ENCODE measurements at regions not wholly inside any gene's neighbourhood (a gene's known extent, or its start where the extent isn't known, plus 50 kb on each side); places are given as distances from the start of the nearest gene placed in this dataset.
"Not testable (repeated sequence)": the region's sequence is repeated elsewhere in the genome, so short reads cannot be mapped to it uniquely, and the experiment has no call there.

GRCh38 chr4:114137984-114138383 lies 158.5 kb upstream of the ARSJ start:
- H3K9me2 ChIP-seq (ENCODE audit: insufficient read depth), result no peaks in the 10 kb centered on the region
- H2AFZ ChIP-seq, result no peak overlapping the region
- intact Hi-C loops (cut with micrococcal nuclease; ENCODE audit: unreplicated experiment), result no loop called here
- no peak overlapping the region for H3K4me2 ChIP-seq
- no peak for DNase-seq
- H3K79me2 ChIP-seq (ENCODE audit: low read depth), result no peaks in the 10 kb centered on the region
- BruUV-seq (replicated peaks), result no TSS peak
- no peaks in the 10 kb centered on the region for H3K27me3 ChIP-seq (ENCODE audit: insufficient read depth, low read depth)
- no peaks in the 10 kb centered on the region for H3K4me1 ChIP-seq (replicated peaks; ENCODE audit: insufficient read depth)
- POLR2A ChIA-PET (ENCODE audit: unreplicated experiment), result no interaction called here
- TF ChIP-seq, protein P1, sequence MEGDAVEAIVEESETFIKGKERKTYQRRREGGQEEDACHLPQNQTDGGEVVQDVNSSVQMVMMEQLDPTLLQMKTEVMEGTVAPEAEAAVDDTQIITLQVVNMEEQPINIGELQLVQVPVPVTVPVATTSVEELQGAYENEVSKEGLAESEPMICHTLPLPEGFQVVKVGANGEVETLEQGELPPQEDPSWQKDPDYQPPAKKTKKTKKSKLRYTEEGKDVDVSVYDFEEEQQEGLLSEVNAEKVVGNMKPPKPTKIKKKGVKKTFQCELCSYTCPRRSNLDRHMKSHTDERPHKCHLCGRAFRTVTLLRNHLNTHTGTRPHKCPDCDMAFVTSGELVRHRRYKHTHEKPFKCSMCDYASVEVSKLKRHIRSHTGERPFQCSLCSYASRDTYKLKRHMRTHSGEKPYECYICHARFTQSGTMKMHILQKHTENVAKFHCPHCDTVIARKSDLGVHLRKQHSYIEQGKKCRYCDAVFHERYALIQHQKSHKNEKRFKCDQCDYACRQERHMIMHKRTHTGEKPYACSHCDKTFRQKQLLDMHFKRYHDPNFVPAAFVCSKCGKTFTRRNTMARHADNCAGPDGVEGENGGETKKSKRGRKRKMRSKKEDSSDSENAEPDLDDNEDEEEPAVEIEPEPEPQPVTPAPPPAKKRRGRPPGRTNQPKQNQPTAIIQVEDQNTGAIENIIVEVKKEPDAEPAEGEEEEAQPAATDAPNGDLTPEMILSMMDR (conservative IDR thresholded peaks at IDR 0.05), result no peak
- no peak for TF ChIP-seq EZH2 (IDR thresholded peaks at IDR 0.05; ENCODE audit: low read depth)
- no peaks in the 10 kb centered on the region for H3K36me3 ChIP-seq (ENCODE audit: low read depth)
- no peaks in the 10 kb centered on the region for H3F3A ChIP-seq (ENCODE audit: insufficient read depth, low read depth)
- CTCF ChIA-PET, result no interaction called here
- no peaks in the 10 kb centered on the region for H4K20me1 ChIP-seq (ENCODE audit: insufficient read depth)
- H3K4me3 ChIP-seq, result no peak overlapping the region
- H3K9me3 ChIP-seq (ENCODE audit: insufficient read depth, low read depth), result no peaks in the 10 kb centered on the region
- no peak overlapping the region for H3K27ac ChIP-seq

GRCh38 chr4:114146947-114147618 lies 167.6 kb upstream of the ARSJ start:
- Histone ChIP-seq H3K9me3 (ENCODE audit: insufficient read depth, low read depth) (no peaks in the 10 kb centered on the region), H3K4me3 (no peak overlapping the region), H3K27me3 (ENCODE audit: insufficient read depth, low read depth) (no peaks in the 10 kb centered on the region), H3K36me3 (ENCODE audit: low read depth) (no peaks in the 10 kb centered on the region), H3K4me2 (no peak overlapping the region), H3K4me1 (replicated peaks; ENCODE audit: insufficient read depth) (no peaks in the 10 kb centered on the region), H3K9me2 (ENCODE audit: insufficient read depth) (no peaks in the 10 kb centered on the region), H2AFZ (no peak overlapping the region), H3F3A (ENCODE audit: insufficient read depth, low read depth) (no peaks in the 10 kb centered on the region), H3K27ac (no peak overlapping the region), H4K20me1 (ENCODE audit: insufficient read depth) (no peaks in the 10 kb centered on the region), H3K79me2 (ENCODE audit: low read depth) (no peaks in the 10 kb centered on the region)
- no peak for DNase-seq
- intact Hi-C loops (cut with micrococcal nuclease; ENCODE audit: unreplicated experiment), result no loop called here
- POLR2A ChIA-PET (ENCODE audit: unreplicated experiment), result no interaction called here
- no peak for TF ChIP-seq EZH2 (IDR thresholded peaks at IDR 0.05; ENCODE audit: low read depth)
- TF ChIP-seq, protein P1 (conservative IDR thresholded peaks at IDR 0.05), result no peak
- no TSS peak for BruUV-seq (replicated peaks)
- CTCF ChIA-PET, result no interaction called here

GRCh38 chr4:114147619-114148208 lies 168.3 kb upstream of the ARSJ start:
- H3K4me2 ChIP-seq; CTCF ChIA-PET; DNase-seq; POLR2A ChIA-PET (ENCODE audit: unreplicated experiment); BruUV-seq (replicated peaks); H4K20me1 ChIP-seq (ENCODE audit: insufficient read depth); H3K4me1 ChIP-seq (replicated peaks; ENCODE audit: insufficient read depth); H3K27me3 ChIP-seq (ENCODE audit: insufficient read depth, low read depth); H2AFZ ChIP-seq; H3K79me2 ChIP-seq (ENCODE audit: low read depth); H3F3A ChIP-seq (ENCODE audit: insufficient read depth, low read depth); H3K36me3 ChIP-seq (ENCODE audit: low read depth); H3K9me2 ChIP-seq (ENCODE audit: insufficient read depth); H3K9me3 ChIP-seq (ENCODE audit: insufficient read depth, low read depth); H3K27ac ChIP-seq; intact Hi-C loops (cut with micrococcal nuclease; ENCODE audit: unreplicated experiment); H3K4me3 ChIP-seq: not testable (repeated sequence)

GRCh38 chr4:114148372-114149070 lies 169.1 kb upstream of the ARSJ start:
- H3K27ac ChIP-seq; intact Hi-C loops (cut with micrococcal nuclease; ENCODE audit: unreplicated experiment); H3F3A ChIP-seq (ENCODE audit: insufficient read depth, low read depth); H3K36me3 ChIP-seq (ENCODE audit: low read depth); BruUV-seq (replicated peaks); H4K20me1 ChIP-seq (ENCODE audit: insufficient read depth); DNase-seq; CTCF ChIA-PET; H3K9me2 ChIP-seq (ENCODE audit: insufficient read depth); H3K79me2 ChIP-seq (ENCODE audit: low read depth); H3K4me2 ChIP-seq; H3K4me1 ChIP-seq (replicated peaks; ENCODE audit: insufficient read depth); H2AFZ ChIP-seq; POLR2A ChIA-PET (ENCODE audit: unreplicated experiment); H3K9me3 ChIP-seq (ENCODE audit: insufficient read depth, low read depth); H3K27me3 ChIP-seq (ENCODE audit: insufficient read depth, low read depth); H3K4me3 ChIP-seq: not testable (repeated sequence)

Data from PC-9 (cell line).